ENCODE measurements at regions not wholly inside any gene's neighbourhood (a gene's known extent, or its start where the extent isn't known, plus 50 kb on each side); places are given as distances from the start of the nearest gene placed in this dataset.

- H3K4me3 ChIP-seq (ENCODE audit: low read depth, low read length) = no peak overlapping the region
- no peak for TF ChIP-seq CTCF (conservative IDR thresholded peaks at IDR 0.05; ENCODE audit: low read depth, low read length)
- no peak for DNase-seq (ENCODE audit: low read depth)
Measured at GRCh38 chr3:30458376-30459171, 147.8 kb upstream of the TGFBR2 start.

GRCh38 chr3:30461311-30461710, 145.1 kb upstream of the TGFBR2 start:
- no peak for TF ChIP-seq CTCF (conservative IDR thresholded peaks at IDR 0.05; ENCODE audit: low read depth, low read length)
- DNase-seq (ENCODE audit: low read depth) = no peak
- no peak overlapping the region for H3K4me3 ChIP-seq (ENCODE audit: low read depth, low read length)

DNA sequence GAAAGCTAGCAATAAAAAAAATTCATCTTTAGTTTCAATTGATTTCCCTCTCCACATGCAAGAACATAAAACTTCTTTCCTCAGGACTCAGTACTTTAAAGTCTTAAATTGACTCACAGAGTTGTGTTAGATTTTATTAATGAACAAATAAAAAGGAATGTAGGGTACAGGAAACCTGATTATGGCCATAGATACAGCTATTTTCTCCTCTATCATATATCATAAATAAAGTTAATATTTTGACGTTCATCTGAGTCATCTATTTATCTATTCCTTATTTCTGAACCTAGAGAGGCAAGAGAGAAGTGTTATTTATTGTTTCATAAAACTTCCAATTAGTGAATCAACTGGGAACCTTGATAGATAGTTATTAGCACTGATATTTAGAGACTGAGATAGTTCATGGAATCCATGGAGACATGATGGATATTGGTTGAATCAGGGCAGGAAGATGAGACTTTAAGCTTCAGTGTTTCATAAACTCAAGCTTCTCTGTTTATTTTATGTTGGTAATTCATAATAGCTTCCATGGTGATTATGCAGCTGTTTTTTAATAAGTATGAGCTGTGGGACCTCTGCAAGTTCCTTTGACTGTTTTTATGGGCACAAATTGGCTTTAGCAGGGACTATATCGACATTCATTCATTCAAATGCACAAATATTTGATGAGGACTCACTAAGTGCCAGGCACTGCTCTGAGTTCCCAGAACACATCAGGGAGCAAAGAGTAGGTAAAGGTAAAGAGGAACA, 143.5 kb upstream of the TGFBR2 start:
- TF ChIP-seq CTCF (conservative IDR thresholded peaks at IDR 0.05; ENCODE audit: low read depth, low read length) = no peak
- DNase-seq (ENCODE audit: low read depth) = no peak
- H3K4me3 ChIP-seq (ENCODE audit: low read depth, low read length) = no peak overlapping the region

- no peak for DNase-seq (ENCODE audit: low read depth)
- TF ChIP-seq CTCF (conservative IDR thresholded peaks at IDR 0.05; ENCODE audit: low read depth, low read length) = no peak
- H3K4me3 ChIP-seq (ENCODE audit: low read depth, low read length) = no peak overlapping the region
Measured at GRCh38 chr3:30464381-30464780, 142.0 kb upstream of the TGFBR2 start.

GRCh38 chr3:30465454-30465853, 140.9 kb upstream of the TGFBR2 start:
- no peak for TF ChIP-seq CTCF (conservative IDR thresholded peaks at IDR 0.05; ENCODE audit: low read depth, low read length)
- no peak overlapping the region for H3K4me3 ChIP-seq (ENCODE audit: low read depth, low read length)
- DNase-seq (ENCODE audit: low read depth) = no peak

DNA sequence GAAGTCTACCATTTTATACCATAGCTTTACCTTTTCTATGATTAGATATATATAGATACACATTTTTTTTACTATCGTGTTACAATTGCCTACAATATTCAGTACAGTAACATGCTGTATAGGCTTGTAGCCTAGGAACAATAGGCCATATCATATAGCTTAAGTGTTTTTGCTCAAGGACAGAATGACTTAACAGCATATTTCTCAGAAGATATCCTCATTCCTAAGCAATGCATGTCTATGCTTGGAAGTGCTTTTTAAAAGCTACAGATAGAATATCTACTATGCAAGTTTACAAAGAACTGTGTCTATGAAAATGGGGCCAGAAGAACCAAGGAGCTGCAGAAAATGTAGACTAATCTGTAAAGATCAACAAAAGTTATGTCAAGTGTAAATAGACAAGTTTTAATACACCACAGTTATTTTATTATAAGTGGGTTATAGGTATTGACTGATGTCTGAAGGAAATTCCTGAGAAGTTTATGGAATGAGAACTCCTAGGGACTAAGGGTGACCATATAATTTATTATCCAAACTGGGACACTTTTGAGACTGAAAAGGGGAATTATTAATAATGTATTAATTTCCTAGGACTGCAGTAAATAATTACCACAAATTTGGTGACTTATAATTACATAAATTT, 138.7 kb upstream of the TGFBR2 start:
- H3K4me3 ChIP-seq (ENCODE audit: low read depth, low read length) = no peak overlapping the region
- TF ChIP-seq CTCF (conservative IDR thresholded peaks at IDR 0.05; ENCODE audit: low read depth, low read length) = no peak
- DNase-seq (ENCODE audit: low read depth) = no peak
